ENCODE measurements at regions not wholly inside any gene's neighbourhood (a gene's known extent, or its start where the extent isn't known, plus 50 kb on each side); places are given as distances from the start of the nearest gene placed in this dataset.

DNA sequence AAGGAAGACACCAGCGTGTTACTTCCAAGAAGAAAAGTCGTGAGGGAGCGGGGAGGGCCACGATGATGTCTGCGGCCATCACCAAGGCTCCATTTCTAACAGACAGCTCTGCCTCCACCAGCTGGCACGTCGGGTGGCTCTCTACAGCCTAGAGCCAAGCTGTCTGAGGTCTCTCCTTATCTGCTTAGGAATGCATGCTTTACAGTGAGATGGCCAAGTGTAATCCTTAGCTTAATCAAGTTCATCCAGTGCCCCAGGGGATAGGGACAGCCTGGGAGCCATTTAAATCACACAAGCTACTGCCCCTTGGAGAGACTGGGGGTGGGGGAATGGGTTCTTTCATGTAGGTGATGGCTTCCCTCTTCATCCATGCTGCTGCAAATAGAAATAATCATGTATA lies 213.8 kb upstream of the CST7 start:
- Histone ChIP-seq H3K4me3 (no peak overlapping the region), H3K36me3 (no peaks in the 10 kb centered on the region), H3K27ac (no peak overlapping the region), H3K27me3 (no peaks in the 10 kb centered on the region), H3K4me1 (no peaks in the 10 kb centered on the region), H3K9me3 (no peaks in the 10 kb centered on the region)
- intact Hi-C loops (cut with DNase I; ENCODE audit: low total_unique reads), result no loop called here
- no peak for DNase-seq
- TF ChIP-seq, protein P1, sequence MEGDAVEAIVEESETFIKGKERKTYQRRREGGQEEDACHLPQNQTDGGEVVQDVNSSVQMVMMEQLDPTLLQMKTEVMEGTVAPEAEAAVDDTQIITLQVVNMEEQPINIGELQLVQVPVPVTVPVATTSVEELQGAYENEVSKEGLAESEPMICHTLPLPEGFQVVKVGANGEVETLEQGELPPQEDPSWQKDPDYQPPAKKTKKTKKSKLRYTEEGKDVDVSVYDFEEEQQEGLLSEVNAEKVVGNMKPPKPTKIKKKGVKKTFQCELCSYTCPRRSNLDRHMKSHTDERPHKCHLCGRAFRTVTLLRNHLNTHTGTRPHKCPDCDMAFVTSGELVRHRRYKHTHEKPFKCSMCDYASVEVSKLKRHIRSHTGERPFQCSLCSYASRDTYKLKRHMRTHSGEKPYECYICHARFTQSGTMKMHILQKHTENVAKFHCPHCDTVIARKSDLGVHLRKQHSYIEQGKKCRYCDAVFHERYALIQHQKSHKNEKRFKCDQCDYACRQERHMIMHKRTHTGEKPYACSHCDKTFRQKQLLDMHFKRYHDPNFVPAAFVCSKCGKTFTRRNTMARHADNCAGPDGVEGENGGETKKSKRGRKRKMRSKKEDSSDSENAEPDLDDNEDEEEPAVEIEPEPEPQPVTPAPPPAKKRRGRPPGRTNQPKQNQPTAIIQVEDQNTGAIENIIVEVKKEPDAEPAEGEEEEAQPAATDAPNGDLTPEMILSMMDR (IDR thresholded peaks at IDR 0.05), result no peak

DNA sequence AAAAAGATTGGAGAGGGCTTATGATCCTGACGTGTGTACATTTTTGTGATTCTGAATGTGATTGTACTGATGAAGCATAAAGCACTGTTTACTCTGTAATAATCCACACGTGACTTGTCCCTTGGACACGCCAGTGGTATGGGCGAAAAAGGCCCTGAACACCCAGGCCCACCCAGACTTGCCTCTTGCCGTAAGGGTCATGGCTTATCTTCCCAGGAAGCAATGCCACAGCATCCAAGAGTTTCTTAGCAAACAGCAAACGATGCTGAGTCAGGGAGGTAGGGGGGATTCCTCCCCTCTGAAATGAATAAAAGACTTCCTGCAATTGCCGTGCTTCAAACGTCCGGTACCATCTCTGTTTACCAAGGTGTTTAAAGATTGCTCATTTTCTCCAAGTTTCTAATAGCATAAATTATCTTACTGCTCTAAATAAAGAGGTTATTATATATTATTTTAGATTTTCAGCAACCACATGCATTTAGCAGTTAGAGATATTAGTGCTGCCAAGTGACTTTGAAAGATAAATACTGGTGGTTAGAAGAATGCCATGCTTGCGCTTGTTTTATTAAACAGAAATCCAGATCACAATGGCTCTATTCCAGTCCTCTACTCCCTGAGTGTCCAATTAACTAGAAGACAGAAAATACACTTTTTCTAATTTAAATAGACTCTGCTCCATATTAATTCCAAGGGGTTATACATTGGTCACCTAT lies 212.8 kb upstream of the CST7 start:
- Histone ChIP-seq H3K9me3 (no peaks in the 10 kb centered on the region), H3K27ac (no peak overlapping the region)

DNA sequence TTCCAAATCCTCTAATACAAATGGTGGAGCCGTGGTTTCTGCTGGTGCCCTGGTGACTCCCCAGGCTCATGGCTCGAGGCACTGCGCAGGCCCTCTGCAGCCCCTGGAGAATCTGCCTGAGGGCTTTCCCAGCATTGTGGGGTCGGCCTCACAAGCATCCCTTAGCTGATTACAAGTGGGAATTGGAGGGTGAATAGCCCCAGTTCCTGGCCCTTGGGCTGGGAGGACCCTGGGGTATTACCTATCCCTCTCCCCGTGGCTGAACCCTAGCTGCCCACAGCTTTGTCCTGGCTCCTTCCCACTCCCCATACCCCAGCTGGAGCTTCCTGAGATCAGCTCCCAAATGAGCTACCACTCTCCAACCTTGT lies 212.2 kb upstream of the CST7 start:
- Histone ChIP-seq H3K9me3 (no peaks in the 10 kb centered on the region), H3K4me1 (no peaks in the 10 kb centered on the region), H3K27me3 (no peaks in the 10 kb centered on the region), H3K4me3 (no peak overlapping the region), H3K36me3 (no peaks in the 10 kb centered on the region), H3K27ac (no peak overlapping the region)
- intact Hi-C loops (cut with DNase I; ENCODE audit: low total_unique reads), result no loop called here
- no peak for DNase-seq
- TF ChIP-seq, protein P1 (IDR thresholded peaks at IDR 0.05), result no peak

More for the DNA sequence above, 212.8 kb upstream of the CST7 start:
- Histone ChIP-seq H3K4me3 (no peak overlapping the region), H3K27me3 (no peaks in the 10 kb centered on the region), H3K4me1 (no peaks in the 10 kb centered on the region), H3K36me3 (no peaks in the 10 kb centered on the region)
- TF ChIP-seq, protein P1 (IDR thresholded peaks at IDR 0.05), result no peak
- intact Hi-C loops (cut with DNase I; ENCODE audit: low total_unique reads), result no loop called here
- no peak for DNase-seq

DNA sequence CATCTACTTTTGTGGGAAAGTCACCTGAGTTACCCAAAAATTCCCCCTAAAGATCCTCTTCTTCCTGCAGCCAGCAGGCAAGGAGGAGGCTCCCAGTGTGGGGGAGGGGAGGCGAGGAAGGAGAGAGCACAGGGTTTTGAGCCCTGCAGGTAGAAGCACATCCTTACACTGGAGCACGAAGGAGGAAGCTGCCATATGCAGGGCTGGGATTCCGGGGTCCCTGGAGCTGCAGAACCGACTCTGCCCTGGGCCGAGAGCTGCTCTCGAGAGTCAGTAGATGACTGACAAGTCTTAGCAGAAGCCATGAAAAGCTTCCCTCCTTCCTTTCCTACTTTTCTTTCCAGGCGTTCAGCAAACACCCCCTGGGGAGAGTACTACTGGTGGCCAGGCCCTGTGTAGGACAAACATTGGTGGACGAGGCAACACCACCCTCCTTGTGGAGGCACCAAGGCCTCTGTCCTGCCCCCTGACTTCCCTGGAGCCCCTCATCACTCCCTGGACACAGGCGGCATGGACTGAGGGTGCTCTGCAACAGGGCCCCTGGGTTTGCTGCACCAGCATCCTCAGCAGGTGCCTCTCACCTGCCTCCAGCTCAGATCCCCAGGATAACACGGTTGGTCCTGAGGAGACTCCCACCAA lies 211.7 kb upstream of the CST7 start:
- Histone ChIP-seq H3K9me3 (no peaks in the 10 kb centered on the region), H3K36me3 (no peaks in the 10 kb centered on the region), H3K4me3 (no peak overlapping the region), H3K27ac (no peak overlapping the region), H3K27me3 (no peaks in the 10 kb centered on the region), H3K4me1 (no peaks in the 10 kb centered on the region)
- intact Hi-C loops (cut with DNase I; ENCODE audit: low total_unique reads), result no loop called here
- TF ChIP-seq, protein P1 (IDR thresholded peaks at IDR 0.05), result no peak
- no peak for DNase-seq

DNA sequence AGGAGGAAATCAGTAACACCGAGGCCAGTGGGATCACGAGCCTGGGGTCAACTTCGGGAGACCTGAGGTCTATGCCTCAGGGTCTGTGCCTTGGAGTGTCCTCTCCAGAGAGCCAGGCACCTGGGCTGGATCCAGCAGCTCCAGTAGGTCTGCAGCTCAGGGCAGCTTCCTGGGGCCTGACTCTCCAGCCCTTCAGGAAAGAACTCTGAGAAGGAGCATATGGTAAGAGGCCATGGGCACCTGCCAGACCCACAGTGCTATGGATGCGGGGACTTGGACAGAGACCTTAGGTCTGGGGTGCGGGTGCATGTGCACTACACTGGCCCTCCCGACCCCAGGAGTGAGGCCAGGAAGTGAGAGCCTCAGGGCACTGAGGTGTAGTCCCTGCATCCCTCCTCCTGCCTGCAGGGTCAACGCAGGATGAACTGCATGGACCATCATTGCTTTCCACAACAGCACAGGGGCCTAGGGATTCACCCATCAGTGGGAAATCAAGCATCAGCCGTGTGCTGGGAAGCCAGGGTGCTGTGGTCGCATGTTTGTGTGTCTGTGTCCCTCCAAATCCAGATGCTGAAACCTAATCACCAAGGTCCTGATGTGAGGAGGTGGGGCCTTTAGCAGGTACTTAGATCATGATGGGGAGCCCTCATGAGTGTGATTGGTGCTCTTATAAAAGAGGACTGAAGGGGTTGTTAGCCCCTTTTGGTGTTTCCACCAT lies 210.9 kb upstream of the CST7 start:
- no peaks in the 10 kb centered on the region for H3K36me3 ChIP-seq
- H3K4me3 ChIP-seq, result no peak overlapping the region
- TF ChIP-seq, protein P1 (IDR thresholded peaks at IDR 0.05), result no peak

More for the DNA sequence above, 210.9 kb upstream of the CST7 start:
- Histone ChIP-seq H3K27me3 (no peaks in the 10 kb centered on the region), H3K27ac (no peak overlapping the region), H3K9me3 (no peaks in the 10 kb centered on the region), H3K4me1 (no peaks in the 10 kb centered on the region)
- DNase-seq, result no peak
- intact Hi-C loops (cut with DNase I; ENCODE audit: low total_unique reads), result no loop called here
